Fibroblast of villous mesenchyme (primary cell): ENCODE measurements at regions not wholly inside any gene's neighbourhood (a gene's known extent, or its start where the extent isn't known, plus 50 kb on each side); places are given as distances from the start of the nearest gene placed in this dataset.

Experiments used
- DNase-seq: peaks from one replicate; pipeline ENCODE4 v3.0.0-alpha.2; 2010; ENCODE audit warnings: low read depth
- H3K4me3 ChIP-seq: 2 replicates; pipeline ENCODE4 v1.5.1; 2011; ENCODE audit warnings: low read depth, mild to moderate bottlenecking, low read length
- TF ChIP-seq, protein P1 (sequence below): IDR thresholded peaks from 2 replicates; pipeline ENCODE4 v1.5.1; 2012; ENCODE audit warnings: low read depth, mild to moderate bottlenecking, low read length; ENCODE audit not compliant: insufficient read depth

DNA sequence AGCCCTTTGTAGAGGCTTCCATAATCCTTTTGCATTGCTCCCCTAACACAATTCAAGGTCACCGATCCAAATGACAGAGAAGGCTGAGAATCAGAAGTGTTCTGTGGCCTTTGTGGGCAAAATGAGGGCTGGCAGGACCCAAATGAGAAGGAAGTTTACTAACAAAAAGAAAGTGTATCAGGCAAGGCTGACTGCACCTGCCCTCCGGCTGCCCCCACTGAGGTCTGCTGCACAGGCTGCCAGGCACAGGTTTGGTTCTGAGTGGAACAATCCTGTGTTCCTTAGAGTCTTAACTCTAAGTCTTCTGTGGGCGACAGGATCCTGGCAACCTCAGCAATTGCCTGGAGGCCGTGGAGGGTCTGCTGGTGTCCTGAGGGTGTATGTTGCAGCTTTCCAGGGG lies 568.5 kb downstream of the CMPK2 start:
- TF ChIP-seq, protein P1, sequence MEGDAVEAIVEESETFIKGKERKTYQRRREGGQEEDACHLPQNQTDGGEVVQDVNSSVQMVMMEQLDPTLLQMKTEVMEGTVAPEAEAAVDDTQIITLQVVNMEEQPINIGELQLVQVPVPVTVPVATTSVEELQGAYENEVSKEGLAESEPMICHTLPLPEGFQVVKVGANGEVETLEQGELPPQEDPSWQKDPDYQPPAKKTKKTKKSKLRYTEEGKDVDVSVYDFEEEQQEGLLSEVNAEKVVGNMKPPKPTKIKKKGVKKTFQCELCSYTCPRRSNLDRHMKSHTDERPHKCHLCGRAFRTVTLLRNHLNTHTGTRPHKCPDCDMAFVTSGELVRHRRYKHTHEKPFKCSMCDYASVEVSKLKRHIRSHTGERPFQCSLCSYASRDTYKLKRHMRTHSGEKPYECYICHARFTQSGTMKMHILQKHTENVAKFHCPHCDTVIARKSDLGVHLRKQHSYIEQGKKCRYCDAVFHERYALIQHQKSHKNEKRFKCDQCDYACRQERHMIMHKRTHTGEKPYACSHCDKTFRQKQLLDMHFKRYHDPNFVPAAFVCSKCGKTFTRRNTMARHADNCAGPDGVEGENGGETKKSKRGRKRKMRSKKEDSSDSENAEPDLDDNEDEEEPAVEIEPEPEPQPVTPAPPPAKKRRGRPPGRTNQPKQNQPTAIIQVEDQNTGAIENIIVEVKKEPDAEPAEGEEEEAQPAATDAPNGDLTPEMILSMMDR = no peak
- no peak for DNase-seq

DNA sequence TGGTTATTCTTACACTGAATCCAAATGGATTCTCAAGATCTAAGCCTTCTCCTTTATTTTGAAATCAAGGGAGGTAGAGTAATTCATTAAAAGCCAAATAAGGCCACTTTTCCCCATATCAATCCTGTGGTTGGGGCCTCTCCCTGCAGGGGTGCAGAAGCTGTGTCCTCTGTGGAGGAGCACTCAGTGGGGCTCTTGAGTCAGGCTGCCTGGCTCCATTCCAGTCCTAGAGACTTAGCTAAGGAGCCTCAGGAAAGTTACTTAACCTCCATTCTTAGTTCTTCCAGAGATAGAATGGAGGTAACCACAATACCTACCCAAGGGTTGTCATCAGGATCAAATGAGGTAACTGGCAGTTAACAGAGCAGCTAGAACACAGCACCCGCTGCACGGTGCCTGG lies 564.3 kb downstream of the CMPK2 start:
- no peak for DNase-seq
- TF ChIP-seq, protein P1 = no peak
- H3K4me3 ChIP-seq = no peak overlapping the region

More for the DNA sequence above, 568.5 kb downstream of the CMPK2 start:
- H3K4me3 ChIP-seq = no peak overlapping the region

DNA sequence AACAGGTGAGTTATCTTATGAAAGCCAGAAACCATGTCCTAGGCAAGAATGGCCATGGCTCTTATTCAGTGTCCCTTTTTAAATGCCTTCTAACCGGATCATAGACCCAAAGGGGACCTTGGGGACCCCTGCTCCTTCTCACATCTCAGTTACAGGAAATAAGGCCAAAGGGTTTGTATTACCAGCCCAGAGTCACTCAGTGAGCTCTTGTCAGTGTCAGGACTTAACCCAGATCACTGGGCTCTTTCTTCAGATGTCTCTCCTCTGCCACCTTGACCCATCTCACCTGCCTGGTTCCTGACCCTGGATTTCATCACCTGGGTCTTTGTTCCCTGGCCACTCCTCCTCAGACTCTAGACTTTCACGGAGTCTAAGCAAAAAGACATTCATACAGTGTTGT lies 556.7 kb downstream of the CMPK2 start:
- no peak overlapping the region for H3K4me3 ChIP-seq
- TF ChIP-seq, protein P1 = no peak

DNA sequence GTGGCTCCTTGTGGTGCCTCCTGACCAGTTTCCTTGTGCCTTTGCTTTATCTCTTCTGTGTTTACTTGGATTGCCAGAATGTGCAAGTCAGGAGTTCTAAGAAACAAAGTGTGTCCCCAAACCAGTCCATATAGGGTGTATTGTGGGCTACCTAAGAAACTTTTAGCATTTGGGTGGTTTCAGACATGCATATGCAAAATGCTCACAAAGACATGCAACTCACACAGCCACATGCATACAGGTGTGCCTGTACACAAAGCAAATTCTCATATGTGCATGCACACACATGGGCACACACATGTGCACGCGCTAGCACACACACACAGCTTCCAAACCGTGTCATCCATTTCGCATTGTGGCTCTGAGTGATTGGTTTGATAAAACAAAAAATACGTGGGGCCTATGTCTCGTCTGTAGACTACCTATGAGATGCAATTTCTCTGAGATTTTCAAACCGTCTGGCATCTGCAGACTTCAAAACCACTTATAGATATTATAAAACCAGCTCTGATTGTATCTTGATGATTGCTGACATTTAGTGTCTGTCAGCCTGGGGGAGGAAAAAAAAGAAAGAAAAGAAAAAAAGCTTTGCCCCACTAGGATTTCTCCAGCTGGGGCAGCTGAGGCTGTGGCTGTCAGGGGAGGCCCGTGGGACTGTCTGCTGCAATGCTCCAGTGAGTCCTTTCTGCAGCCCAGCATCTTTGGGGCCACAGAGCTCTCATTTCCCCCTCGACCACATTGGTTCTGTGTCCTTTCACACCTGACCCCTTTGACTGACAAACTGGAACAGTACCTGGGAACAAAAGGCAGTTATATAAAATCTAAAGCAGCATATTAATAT lies 556.1 kb downstream of the CMPK2 start:
- DNase-seq = no peak
- H3K4me3 ChIP-seq = no peak overlapping the region
- TF ChIP-seq, protein P1 = no peak

More for the DNA sequence above, 556.7 kb downstream of the CMPK2 start:
- DNase-seq = no peak

DNA sequence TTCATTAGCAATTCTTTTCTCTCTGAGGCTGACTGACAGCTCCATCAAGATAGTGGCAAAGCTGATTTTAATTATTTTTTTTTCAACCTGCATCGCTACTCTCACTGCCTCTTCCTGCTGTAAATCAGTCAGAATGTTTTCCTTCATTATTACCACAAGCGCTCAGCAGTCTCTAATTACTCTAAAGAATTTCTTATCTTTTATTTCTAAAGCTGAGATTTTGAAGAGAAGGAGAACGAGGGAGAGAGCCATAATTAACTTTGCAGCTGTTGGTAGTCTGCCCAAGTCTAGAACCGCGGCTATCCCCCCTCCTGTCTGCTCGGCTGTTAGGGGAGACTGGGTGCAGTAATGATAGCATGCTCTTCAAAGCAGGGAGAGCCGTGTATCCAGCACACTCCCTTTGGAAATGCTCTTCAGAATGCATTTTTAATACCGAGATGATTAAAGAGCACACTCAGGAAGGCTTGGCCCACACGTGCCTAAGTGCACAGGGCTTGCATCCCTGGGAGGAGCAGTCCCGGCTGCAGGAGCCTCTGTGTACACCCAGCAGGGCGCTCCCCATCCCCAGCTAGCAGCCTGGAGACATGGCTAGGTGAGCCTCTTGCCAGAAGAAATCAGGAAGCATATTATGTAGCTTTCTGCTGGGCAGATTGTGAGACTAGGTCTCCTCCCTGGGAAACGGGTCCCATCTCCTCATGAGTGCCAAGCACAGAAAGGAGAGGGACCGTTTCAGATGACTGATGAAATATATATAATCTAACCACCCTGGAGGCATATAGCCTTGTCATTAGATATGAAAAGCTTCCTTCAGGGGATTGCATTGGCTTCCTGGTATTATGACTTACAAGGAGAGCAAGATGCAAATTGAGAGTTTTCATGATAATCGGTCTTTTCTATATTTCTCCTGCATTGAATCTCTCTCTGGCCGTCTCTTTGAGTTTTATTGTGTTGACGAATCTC lies 555.2 kb downstream of the CMPK2 start:
- DNase-seq = no peak
- TF ChIP-seq, protein P1 = no peak
- no peak overlapping the region for H3K4me3 ChIP-seq

DNA sequence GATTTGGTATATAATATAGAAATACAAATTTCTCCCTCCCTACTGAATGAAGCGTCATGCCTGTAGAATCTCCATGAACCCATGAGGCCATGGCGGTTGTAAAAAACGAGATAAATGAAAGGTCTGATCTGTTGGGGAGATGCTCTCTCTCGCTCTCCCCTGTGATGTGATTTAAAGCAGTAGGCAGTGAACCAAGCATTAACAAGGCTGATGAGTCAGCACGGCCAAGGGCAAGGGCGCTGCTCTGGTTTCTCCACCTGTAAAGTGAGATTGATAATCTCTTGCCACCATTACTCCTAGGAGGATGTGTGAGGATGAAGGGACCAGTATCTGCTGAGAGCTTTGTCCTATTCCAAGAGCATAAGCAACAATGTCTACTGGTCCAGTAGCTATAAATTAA lies 553.3 kb downstream of the CMPK2 start:
- H3K4me3 ChIP-seq = no peak overlapping the region
- no peak for DNase-seq
- TF ChIP-seq, protein P1 = no peak
